A172 (cell line): ENCODE measurements at regions not wholly inside any gene's neighbourhood (a gene's known extent, or its start where the extent isn't known, plus 50 kb on each side); places are given as distances from the start of the nearest gene placed in this dataset.
"Not testable (repeated sequence)": the region's sequence is repeated elsewhere in the genome, so short reads cannot be mapped to it uniquely, and the experiment has no call there.

Source experiments
- DNase-seq: peaks from one replicate; pipeline ENCODE4 v3.0.0-alpha.2; 2015; ENCODE audit warnings: low spot score

DNA sequence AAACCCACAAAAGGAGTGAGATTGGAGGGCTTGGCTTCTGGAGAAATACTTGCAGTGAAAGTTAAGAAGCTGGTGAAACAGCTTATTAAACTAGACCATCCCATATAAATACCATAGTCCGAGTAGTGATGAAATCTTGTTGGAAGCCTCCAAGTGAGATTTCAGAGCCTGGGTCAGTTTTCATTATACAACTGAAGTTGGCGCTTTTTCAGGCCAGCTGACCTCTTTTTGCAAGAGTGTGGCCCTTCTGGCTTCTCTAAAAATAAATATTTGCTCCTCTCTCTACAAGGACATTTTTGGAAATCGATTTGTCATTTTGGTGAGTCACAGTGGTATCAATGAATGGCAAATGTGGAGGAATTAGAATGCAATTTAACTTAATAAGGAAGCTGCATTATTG, 51.2 kb upstream of the THRB start:
- DNase-seq: no peak

DNA sequence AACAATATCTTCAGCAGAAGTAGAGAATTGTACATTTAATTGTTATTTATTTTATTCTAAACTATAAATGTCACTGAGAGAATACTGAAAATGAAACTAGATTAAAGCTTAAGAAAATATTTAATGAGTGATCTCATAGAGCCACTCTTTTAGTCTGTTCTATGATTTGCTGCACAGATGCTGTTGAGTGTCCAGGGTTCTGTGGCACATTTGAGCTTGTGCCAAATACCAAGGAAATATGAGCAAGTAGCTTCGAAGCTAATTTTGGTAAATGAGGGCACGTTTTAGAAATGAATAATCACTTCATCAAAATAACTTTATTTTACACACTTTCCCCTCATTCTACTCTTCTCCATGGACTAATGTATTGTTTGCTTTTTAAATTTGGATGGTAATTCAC, 53.6 kb upstream of the THRB start:
- DNase-seq: no peak

DNA sequence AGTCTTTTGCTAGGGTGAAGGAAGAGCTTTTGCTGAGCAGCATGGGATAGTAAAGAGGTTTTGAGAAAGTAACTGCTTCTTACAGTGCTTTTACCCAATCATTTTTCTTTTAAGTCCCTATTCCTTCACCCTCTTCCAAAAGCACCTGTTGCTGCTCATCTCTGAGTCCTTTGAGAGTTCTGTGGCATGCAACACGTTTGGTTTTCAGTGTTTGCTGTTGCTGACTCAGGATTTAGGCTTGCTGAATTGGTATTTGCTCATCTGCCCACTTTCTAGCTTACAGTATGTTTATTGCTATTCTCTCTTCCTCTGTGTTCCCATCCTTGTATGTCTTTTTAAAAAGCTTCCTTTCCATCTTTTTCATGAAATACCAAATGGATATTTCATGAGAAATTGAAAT, 55.9 kb upstream of the THRB start:
- no peak for DNase-seq

DNA sequence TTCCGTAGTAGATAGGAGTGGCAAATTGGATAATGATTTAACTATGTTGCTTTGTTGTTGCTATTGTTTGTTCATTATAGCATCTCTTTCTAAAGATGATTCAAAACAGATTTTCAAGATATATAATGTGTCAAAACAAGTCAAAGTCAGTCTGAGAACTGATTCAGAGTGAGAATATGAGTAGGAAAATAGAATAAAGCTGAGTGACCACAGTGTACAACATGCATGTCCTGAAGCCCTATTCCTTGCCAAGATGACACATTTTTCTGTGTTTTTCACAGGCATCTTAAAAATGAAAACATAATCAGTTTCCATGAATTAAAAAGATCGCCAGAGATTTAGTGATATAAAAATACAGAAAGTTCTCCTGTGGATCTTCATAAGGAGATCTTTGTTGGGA, 57.0 kb upstream of the THRB start:
- no peak for DNase-seq

DNA sequence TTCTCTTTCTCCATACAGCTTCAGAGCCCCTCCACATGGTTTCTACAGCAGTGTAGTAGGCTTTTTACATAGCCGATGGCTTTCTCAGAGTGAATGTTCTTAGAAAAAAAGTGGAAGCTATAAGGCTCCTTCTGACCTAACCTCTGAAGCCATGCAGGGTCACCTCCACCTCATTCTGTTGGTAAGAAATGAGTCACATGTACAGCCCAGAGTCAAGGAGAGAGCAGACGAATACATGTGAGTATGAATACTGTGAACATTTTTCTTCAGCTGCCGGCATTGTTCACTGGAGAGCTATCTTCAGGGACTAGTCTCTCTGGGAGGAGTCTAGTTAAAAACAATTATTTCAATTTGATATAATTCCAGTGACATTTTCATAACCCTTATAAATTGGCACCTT, 68.2 kb upstream of the THRB start:
- no peak for DNase-seq

DNA sequence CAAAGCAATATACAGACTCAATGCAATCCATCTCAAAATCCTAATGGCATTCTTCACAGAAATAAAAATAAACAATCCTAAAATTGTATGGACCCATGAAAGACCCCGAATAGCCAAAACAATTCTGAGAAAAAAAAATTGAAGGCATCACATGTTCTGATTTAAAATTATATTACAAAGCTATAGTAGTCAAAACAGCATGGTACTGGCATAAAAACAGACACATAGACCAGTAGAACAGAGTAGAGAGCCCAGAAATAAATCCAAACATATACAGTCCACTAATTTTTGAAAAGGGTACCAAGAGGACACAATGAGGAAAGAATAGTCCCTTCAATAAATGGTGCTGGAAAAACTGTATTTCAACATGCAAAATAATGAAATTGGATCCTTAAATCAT, 70.4 kb upstream of the THRB start:
- DNase-seq: no peak

DNA sequence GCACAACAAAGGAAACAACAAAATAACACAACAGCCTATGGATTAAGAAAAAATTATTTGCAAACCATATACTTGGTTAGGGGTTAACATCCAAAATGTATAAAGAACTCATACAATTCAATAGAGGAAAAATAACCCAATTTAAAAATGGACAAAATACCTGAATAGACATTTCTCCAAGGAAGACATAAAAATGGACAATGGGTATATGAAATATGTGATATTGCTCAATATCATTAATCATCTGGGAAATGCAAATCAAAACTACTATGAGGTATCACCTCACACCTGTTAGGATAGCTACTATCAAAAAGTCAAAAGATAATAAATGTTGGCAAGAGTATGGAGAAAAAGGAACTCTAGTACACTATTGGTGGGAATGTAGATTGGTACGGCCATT, 71.0 kb upstream of the THRB start:
- DNase-seq: no peak

DNA sequence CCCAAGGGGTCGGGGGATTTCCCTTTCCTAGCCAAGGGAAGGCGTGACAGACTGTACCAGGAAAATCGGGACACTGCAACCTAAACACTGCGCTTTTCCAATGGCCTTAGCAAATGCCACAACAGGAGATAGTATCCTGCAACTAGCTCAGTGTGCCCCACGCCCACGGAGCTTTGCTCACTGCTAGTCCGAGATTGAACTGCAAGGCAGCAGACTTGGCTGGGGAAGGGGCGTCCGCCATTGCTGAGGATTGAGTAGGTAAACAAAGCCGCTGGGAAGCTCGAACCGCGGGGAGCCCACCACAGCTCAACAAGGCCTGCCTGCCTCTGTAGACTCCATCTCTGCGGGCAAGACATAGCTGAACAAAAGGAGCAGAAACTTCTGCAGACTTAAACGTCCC, 72.3 kb upstream of the THRB start:
- no peak for DNase-seq

DNA sequence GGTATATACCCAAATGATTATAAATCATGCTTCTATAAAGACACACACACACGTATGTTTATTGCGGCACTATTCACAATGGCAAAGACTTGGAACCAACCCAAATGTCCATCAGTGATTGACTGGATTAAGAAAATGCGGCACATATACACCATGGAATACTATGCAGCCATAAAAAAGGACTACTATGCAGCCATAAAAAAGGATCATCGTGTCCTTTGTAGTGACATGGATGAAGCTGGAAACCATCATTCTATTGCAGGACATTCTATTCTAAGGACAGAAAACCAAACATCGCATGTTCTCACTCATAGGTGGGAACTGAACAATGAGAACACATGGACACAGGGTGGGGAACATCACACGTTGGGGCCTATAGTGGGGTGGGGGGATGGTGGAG, 77.8 kb upstream of the THRB start:
- DNase-seq: not testable (repeated sequence)

DNA sequence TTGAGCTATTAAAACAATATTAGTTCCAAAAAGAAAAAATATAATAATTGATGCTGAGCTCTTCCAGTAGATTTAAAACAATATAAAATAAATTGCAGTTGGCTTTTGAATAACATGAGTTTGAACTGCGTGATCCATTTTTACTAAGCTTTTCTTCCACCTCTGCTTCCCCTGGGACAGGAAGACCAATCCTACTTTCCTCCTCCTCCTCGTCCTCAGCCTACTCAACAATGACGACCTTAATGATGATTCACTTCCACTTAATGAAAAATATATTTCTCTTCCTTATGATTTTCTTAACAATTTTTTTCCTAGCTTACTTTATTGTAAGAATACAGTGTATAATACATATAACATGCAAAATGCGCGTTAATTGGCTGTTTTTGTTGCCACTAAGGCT, 78.9 kb upstream of the THRB start:
- no peak for DNase-seq

DNA sequence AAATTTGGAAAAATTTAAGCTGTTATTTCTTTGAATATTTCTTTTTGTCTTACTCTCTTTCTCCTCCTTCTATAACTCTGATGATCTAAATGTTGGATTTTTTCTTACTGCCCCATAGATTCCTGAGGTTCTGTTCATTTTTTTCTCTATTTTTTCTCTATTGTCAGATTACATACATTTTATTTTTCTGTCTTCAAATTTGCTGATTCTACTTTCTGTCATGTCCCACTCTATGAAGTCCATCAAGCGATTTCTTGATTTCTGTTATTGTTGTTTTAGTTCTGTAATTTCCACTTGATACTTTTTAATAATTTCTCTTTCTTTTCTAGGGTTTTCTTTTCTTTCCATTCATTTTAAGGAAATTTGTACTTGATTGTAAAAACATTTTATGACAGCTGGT, 83.7 kb upstream of the THRB start:
- no peak for DNase-seq

DNA sequence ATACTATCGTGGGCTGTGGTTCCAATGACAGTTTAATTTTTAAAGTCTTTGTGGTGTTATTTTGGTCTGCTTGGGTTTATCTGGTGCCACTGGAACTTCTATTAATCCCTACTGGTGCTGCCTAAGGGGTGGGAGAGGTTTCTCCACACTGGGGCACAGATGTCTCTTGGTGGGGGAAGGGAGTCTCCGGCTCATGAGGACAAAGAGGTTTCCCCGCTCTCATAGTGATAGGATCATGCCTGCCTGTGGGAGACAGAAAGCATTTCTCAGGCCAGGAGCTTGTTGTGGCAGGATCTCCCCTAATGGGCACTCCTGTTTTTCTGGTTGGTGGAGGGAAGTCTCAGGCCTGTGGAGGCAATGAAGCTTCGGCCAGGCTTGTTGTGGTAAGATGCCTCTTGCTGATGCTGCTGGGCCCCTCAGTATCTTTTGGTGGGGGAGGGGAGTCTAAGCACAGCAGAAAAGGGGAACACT, 84.3 kb upstream of the THRB start:
- DNase-seq: no peak

DNA sequence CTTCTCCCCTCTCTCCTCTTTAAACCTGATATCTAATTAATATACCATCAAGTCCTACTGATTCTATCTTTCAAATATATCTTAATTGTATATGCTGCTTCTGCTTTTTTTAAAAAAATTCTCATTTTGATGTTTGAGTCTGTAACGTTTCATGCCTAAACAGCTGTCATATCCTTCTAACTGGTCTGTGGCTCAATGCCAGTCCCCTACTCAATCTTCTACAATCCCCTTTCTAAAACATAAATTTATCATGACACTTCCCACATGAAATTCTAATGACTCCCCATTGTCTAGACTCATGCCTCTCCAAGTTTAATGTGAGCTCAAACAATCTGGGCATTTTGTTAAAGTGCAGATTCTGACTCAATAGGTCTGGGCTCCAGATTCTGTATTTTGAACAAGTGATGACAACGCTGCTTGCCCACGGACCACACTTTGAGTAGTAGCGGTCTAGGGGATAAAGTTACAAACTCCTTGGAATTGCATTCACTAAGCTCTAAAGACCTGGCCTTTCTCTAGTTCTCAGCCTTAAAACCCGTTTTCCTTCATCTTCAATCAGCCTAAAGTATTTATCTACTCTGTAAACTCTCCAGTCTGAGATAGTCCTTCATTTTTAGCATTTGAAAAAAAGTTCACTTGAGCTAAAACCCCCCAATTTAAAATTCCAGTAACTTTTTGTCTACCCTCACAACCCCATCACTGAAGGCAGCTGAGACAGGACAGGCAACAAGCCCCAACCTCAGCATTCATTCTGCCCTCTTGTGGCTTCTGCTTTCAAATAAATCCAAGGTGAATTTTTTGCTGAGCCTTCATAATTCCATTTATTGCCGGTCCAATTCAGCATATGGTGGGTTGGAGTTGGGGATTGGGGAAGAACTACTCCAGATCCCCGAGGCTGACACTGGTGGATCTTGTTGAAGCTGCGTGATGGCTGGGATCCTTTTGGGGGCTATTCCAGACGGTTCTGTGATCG, 88.1 kb upstream of the THRB start:
- DNase-seq: no peak

DNA sequence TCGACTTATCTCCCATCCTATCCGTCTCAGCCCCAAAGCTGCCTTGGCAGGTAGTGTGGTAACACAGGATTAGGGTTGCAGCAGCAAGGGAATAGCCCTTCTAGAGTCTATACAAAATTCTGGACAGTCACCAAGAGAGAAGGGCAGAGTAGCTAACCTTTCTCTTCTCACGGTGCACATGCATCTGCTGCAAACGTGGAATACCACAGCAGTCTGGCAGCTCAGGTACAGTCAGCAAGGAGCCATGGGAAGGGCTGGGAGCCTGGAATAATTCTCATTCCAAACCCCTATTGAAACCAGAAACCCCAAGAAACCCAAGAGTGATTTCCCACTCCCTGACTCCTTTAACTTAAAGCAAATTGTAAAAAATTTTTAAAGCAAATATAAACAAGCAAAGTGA, 92.3 kb upstream of the THRB start:
- no peak for DNase-seq

DNA sequence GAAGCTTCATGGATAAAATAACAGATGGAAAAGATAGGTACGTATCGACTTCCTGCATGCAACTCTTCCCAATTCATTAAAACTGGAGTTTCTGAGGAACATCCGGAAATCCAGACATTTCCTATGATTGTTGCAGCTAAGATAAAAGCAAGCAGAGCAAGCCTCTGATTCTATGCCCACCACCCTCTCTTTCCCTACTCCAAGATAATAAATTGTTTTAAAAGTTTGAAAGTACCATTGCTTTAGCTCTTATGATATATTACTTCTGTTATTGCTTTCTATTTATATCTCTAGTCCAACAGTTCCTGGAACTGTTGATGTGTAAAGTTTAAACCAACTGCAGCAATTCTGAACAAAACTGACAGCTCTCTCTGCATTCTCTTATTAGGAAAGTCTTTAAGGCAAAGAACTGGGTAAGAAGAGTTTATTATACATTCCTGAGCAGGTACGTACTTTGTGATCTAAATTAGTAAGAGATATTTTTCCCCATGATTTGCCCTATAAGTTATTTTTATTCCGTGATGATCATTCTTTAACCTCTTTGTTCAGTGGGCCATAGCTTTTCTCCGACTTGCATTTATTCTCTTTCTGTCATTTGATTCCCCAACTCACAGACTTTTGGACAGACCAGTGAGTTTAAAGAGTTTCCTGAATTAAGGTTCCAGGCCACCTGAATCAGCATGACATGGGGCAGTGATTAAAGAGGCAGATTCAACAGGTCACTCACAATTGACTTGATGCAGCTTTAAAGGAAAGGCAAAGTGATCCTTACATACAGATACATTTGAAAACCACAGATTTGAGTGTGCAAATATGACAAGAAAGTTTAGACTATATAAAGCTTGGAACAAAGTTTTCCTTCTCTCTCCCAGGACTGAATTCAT, 94.2 kb upstream of the THRB start:
- DNase-seq: no peak

DNA sequence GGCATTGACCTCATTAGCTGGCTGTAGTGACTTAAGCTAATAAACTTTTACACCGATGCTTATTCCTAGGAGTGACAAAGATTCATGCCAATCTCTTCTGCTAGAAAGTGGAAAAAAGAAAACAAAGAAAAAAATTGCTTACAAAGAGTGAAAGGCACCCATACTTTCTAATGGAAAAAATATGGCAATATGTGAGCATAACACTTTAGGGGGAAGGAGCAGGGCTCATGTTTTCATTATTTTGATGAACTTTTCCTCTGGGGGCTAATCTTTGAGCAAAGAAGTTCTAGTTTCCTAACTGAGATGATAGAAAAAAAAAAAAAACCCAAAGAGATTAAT, 94.8 kb upstream of the THRB start:
- DNase-seq: no peak

DNA sequence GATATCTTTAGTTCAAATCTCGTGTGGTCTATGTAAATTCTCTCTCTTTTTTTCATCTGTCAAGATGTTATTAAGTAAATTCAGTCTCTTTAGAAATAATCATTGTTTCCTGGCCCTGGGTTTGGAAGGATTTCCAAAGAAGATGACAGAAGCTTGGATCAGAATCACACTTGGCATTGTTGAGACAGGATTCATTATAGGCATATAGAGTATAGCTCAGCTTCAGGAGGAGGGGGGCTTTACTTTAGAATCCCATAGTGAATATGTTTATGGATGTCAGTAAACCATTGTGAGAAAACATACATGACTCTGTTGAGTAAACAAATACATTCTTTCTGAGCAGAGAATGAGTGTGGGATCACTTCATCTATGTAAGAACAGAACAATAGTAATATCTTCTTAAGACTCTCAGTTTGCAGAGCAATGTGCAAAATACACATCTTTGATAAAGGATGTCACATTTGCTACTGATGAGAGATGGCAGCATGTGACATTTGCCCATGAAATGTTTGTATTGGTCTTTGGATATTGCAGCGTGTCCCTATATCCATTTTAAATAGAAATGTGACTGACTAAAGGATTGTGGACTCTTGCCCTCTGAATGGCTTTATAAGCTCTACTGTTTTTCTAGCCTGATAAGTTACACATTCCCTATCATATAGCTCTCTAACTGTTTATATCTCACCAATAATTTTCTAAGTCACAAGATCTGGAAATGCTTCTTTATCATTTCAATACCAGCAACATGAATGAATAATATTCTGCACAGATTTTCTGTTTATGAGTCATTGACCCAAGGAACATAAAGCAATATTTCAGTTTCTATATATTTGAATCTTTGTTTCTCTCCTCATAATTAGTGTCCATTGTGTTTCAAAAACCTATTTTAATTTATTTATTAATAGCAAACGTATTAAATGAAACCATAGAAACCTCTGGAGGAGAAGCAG, 95.6 kb upstream of the THRB start:
- DNase-seq: no peak

DNA sequence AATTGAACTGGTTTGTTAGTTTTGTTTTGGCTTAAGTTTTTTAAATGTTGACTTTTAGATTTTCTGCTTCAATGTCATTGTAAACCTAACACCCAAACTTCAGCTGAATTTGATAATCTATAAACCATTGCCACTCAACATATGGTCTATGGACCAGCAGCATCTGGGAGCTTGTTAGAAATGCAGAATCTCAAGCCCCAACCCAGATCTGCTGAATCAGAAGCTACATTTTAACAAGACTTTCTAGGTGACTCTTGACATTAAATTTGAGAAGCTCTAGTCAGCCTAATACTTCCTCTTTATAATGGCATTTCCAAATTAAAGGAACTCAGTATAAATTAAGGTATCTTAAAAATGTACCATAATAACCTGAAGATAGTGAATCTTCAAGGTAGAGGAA, 96.5 kb upstream of the THRB start:
- DNase-seq: no peak

DNA sequence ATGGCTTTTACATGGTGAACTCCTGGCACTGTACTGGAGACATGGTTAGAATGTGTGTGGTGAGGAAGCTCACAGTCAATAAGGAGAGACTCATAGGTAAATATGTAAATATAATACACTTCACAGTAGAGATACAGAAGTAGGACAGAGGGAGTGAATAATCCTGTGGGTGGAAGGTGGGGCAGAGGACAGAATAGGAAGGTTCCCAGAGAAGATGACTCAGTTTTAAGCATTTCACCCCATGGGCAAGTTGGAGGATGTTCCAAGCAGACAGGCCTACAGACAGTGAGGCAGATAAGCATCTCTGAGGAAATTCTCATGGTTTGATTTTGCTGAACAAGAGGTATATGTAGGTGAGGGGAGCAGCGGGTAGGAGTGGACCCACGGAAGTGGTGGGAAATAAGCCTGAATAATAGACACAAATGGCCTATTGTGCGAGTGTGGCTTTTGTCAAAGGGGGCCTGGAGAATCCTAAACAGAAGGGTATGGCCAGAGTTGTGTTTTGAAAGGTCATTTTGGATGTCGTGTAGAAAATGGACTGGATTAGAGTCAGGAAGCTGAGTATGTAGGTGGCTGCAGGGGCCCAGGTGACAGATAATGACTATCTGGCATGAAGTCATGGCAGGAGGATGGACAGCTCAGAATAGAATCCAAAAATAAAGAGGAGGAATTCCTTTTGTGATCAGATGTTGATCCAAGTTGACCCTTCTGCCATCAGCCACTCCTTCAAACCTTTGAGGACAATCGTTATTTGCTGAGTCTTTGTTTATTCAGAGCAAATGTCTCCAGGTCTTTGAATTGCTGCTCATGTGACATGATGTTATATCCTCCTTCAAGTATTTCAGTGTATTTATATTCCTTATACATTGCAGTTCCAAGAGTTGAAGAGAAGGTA, 97.3 kb upstream of the THRB start:
- peak; percentile 12 for DNase-seq

DNA sequence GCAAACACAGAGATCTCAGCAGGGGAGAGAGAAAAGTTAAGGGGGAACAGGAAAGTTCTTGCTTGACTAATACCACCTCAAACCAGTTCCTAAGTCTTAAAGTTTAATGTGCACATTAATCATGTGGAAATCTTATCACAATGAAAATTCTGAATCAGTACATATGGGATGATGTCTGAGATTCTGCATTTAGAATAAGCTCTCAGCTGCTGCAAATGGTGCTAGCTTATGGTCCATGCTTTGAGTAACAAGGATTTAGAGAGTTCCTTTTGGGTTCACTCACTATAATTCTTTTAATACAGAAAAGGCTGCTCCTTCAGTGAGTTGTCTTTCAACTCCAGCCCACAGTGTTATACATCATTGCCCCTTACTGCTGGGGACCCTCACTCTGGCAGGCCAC, 99.5 kb upstream of the THRB start:
- no peak for DNase-seq

DNA sequence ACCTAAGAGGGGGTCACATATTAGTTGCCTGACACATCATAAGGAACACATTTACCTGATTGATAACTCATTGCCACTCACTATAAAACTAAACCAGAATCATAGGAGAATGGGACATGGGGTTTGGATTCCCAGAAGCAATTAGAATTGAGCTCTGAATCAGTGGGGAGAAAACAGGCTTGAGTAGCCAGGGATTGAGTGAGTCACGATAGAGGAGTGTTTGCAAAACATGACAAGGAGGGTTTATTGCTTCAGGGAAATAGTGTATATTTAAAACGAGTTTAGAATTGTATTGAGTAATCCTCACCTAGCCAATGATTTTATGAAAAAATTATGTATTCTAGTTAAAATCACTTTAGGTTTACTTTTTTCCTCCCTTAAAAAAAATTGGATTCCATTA, 101.1 kb upstream of the THRB start:
- DNase-seq: no peak
